NCI-H187 treated with DMSO at 0.1 percent for 48 hours (cell line): ENCODE measurements at regions not wholly inside any gene's neighbourhood (a gene's known extent, or its start where the extent isn't known, plus 50 kb on each side); places are given as distances from the start of the nearest gene placed in this dataset.

ENCODE experiments used
- DNase-seq: peaks from one replicate; lab custom pipeline; 2025; lab: John Stamatoyannopoulos, UW

DNA sequence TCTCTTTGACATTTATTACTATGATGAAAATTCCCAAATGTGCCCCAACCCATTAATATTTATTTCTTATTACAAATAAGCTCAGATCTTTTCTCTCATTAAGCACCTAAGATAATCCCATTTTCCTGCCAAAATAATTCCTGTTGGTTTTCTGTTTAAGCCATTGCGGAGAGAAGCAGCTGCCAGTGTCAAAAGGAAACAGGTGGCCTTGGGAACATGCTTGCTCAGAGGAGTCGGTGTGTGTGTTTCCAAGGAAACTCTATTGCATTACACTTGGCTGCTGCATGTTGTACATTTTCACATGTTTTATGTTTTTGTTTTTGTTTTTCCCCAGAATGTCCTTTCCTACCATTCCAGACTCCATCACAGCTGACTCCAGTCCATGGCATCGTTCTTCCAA, 56.4 kb downstream of the CD24 start:
- no peak for DNase-seq

DNA sequence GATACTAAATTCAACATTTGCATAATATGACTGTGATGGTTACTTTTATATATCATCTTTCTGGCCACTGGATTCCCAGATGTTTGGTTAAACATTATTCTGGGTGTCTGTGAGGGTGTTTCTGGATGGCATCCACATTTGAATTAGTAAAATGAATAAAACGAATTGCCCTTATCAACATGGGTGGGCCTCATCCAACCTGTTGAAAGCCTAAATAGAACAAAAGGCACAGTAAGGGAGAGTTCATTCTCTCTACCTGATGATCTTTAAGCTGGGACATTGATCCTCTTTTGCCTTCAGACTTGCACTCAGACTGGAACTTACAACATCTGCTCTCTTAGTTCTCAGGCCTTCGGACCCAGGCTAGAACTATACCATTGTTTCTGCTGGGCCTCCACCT, 57.6 kb downstream of the CD24 start:
- DNase-seq, result no peak

DNA sequence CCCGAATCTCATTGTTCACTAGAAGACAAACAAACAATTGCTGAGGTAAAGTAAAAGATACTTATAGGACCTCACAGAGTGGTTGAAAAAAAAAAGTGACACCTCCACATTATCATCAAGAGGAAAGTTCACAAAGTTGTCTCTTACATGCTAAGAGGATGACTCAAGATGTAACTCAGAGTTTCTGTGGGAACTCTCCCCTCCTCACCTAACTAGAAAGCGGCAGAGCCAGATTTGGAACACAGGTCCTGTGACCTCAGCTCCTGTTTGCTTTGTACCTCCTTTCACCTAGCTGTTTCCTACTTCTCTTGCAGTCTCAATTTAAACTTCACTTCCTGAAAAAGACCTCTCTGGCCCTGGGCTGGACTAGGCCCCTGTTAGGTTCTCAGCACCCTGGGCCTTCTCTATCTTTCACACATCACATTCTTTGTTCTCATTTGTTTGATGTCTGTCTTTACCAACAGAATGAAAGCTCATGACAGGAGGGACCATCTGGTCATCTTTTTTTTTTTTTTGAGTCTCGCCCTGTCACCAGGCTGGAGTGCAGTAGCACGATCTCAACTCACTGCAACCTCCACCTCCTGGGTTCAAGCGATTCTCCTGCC, 60.8 kb downstream of the CD24 start:
- DNase-seq, result no peak

DNA sequence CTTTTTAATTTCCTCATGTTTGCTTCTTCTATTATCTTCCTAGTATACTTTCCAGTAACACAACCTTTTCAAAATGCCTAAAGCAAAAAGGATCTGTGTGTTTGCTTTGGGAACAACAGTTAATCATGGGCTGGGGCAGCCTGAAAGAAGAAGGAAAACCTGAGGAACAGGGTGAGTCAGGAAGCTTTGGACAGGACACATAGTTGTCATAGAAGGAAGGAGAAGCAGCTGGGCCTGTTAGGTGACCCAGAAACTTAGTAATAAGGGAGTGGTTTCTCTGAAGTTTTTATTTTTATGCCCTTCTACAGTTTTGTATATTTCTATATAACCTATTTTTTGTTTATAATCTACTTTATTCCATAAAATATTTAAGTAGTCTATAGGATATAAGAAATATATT, 61.4 kb downstream of the CD24 start:
- DNase-seq, result no peak

DNA sequence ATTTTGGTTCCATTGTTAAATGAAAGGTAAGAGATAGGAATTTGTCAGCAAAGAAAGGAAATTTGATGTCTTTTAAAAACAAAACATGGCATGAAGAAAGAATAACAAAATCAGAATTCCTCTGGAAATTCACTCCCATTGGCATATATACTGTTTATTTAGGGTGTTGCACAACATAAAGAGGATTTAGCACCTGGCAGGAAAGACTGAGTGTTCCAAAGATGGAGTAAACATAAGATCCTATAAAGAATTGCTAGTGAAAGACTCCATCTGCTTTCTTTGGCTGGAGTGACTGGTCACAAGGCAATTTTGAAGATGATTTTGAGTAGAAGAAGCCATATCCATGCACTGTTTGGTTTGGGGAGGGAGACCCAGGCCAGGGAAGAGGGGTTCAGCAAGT, 62.4 kb downstream of the CD24 start:
- DNase-seq, result no peak

DNA sequence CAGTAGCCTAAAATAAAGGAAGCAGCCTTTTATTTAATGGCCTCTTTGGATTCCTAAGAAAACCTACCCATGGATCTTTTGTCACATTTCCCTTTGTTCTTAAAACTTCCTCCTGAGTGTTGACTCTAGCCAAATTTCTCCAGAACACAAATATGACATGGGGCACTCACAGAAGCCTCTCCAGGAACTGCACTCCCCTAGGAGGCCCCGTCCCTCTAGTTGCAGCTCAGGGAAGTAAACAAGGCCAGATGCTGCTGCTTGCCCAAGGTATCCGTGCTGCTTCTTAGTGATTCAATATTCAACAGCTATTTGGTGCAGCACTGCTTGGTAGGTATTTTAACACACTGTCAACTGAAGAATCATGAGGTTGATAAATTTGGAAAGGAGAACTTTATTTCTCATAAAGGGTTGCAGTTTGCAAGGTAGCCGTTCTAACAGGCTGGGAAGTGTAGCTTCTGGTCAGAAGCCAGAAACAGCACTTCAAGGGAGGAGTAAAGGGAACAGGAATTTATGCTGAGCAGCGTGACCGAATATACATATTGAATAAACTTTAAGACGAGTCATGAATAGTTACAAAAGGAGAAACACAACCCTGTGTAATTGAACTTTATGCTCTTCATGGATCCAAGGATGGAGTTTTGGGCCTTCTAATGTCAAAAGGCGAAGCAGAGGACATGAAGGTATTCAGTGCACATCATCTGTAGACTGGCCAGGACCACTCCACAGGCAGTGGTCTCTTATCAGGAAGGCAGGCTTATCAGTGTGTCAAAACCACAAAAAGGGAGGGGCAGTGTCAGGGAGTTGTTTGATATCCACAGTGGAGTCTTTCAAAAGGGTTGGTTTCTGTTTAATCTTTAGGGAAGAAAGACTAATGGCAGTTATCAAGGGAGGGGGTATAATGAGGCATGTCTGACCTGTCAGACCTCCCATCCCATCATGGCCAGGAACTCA, 63.3 kb downstream of the CD24 start:
- no peak for DNase-seq

DNA sequence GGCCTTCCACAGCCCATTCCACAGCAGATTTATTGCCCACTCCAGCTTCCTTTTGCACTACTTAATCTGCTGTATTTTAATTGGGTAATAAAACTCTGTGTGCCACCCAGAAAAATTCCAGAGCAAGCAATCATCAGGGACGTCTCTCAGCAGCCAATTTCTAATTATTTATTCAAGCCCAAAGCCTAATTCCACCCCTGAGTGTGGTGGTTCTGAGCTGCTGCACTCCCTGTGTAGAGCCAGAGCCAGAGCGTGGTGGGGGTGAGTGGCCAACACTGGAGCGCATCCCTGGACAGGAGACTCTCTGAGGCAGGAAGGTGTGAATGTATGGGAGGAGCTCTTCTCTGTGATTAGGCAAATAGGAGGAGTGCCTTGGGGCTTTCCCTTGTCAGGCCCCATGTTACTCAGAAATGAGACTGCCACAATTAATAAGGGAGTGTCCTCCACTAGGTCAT, 66.1 kb downstream of the CD24 start:
- no peak for DNase-seq

DNA sequence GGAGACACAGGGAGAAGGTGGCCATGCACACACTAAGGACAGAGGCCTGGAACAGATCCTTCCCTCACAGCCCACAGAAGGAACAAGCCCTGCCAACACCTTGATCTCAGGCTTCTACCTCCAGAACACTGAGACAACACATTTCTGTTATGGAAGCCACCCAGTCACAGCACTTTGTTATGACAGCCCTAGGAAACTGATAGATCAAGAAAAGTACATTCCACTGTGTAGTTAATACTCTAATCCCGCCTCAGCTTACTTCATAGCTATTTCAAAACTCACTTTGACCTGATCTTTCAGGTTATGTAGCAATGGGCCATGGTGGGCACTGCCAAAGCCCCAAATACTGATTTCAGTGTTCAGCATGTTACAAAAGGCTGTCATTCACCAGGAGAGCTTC, 66.8 kb downstream of the CD24 start:
- DNase-seq, result no peak

DNA sequence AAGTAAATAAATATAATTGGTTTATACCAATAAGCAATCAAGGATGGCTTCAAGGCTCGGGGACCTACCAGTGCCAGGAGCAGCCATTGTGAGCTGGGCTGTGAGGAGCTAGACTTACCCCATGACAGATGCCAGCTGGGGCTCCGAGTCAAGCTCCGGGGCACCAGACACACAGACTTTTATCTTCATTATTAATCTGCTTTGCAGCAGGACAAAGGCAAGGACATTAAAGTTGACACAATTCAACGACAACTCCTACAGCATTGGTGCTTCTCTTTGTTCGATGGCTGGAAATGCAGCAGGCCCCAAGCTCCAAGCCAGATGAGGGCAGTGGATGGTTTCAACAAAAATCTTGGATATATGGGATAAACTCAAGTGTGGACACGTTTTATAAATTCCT, 68.3 kb downstream of the CD24 start:
- no peak for DNase-seq

DNA sequence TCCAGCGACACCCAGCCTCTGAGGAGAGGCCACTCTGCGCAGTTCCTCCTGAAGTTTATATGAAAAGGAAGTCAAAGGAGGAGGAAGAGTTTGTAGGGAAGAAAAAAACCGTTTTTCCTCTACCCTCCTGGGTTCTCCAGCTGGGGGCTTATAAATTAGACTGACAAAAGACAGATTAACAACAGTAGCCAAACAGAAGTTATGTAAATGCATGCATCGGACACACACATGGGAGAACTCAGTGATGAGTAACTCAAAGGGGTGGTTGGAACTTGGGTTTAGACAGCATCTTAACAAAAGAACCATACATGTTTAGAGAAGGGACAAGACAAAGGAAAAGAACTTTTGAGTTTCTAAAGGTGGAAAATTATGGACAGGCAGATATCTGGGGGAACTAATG, 71.2 kb downstream of the CD24 start:
- no peak for DNase-seq

DNA sequence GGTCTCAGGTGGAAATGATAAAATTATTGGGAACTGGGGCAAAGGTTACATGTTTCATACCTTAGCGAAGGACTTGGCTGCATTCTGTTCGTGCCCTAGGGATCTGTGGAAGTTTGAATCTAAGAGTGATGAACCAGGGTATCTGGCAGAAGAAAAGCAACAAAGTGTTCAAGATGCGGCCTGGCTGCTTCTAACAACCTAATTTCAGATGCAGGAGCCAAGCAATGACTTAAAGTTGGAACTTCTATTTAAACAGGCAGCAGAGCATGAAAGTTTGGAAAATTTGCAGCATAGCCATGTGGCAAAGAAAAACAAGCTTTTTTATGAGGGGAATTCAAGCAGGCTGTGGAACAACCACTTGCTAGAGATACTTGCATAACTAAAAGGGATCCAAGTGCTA, 73.5 kb downstream of the CD24 start:
- no peak for DNase-seq

DNA sequence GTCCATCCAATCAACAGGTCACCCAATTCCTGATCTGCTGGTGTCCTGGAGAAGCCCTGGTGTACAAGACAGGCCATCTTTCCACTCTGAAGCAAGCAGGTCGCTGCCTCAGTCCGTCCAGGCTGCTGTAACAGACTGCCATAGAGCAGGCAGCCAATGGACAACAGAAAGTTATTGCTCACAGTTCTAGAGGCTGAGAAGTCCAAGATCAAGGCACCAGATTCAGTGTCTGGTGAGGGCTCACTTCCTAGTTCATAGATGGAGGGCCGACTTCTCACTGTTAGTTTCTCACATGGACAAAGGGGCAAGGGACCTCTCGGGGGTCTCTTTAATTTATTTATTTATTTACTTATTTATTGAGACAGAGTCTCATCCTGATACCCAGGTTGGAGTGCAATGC, 74.8 kb downstream of the CD24 start:
- DNase-seq, result no peak

DNA sequence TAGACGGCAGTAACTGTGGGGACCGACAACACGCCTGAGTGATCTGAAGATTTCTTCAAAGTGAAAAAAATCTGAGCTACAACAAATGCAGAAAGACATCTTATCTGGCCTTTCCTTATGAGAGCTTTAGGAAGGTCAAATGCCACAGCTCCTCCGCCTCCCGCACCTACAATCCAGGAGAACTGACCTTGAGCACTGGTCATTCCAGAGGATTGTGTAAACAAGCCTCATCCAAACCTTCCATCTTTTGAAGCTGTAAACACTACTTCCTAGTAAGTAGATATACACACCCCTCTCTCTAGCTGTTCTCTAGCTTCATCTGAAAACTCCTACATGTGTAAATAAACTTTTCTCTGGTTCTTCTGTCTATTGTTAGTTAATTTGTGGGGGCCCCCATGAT, 76.9 kb downstream of the CD24 start:
- no peak for DNase-seq

DNA sequence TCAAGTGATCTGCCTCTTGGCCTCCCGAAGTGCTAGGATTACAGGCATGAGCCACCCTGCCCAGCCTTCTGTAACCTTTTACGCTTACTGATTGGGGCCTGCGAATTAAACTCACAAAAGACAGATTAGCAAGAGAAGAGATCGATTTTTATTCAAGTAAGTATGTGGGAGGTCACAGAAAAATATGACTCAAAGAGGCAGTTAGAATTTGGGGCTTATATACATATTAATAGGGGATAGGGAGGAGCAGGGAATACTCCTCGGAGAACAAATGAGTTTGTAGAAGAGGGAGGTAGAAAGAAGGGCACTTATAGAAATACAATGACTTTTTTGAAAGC, 78.9 kb downstream of the CD24 start:
- no peak for DNase-seq

DNA sequence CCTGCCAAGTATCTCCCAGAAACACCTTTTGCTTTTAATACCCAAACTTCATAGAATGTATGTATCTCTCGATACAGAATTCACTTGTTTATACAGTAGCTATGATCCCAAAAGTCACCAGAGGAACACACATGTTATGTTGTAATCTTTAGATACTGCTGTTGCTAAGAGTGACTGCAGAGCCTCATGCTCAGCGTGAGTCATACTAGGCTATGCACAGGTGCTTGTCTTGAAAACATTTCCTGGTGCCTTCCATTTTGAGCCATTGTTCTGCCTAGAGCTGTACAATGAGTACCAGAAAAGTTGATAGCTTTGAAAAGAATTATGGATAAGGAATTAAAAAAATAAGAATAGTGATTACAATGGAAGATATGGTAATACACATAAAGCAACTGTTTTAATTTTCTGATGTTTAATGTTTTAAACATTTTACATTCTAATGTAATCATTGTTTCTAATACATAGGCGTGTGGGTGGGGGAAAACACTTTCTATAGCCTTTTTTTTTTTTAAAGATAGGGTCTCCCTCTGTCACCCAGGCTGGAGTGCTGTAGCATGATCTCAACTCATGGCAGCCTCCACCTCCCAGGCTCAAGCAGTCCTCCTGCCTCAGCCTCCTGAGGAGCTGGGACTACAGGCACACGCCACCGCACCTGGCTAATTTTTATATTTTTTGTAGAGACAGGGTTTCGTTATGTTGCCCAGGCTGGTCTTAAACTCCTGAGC, 79.4 kb downstream of the CD24 start:
- no peak for DNase-seq

DNA sequence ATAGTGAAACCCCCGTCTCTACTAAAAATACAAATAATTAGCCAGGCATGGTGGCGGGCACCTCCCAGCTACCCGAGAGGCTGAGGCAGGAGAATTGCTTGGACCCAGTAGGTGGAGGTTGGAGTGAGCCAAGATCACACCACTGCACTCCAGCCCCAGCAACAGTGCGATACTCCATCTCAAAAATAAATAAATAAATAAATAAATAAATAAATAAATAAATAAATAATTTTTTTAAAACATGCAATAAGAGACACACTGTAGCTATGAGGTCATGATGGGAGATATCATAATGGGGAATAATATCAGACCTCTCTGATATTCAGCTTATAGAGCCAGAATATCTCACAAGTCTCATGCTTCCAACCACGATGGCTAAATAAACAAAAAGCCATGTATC, 82.3 kb downstream of the CD24 start:
- DNase-seq, result no peak

DNA sequence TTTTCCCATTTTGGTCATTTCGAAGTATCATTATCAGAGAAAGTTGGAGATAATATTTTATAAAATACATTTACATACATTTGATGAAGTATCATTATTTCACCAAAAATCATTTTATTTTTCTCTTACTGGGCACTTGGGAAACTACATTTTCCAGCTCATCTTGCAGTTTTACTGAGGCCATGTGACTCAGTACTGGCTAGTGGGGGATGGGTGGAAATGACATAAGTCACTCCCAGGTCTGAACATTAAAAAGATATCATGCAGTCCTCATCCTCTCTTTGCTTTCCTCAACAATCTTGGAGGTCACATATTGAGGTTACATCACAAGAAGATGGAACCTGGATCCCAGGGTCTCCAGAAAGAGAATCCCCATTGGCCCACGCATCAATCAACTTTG, 84.1 kb downstream of the CD24 start:
- no peak for DNase-seq

DNA sequence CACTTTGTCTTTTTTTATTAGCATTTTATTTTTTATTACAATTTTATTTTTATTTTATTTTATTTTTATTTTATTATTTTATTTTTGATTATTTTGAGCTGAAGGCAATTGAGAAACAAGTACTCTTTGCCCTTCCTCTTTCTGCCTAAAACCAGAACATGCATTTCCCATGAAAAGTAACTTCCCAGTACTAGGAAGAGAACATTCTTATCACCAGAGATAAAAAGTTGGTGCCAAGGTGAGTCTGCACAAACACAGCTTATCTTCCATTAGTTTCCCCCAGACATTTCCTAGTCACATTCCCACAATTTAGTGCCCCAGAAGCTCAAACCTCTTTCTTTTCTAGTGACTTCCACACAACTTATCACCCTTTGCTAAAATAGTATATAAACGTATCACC, 84.8 kb downstream of the CD24 start:
- DNase-seq, result no peak

DNA sequence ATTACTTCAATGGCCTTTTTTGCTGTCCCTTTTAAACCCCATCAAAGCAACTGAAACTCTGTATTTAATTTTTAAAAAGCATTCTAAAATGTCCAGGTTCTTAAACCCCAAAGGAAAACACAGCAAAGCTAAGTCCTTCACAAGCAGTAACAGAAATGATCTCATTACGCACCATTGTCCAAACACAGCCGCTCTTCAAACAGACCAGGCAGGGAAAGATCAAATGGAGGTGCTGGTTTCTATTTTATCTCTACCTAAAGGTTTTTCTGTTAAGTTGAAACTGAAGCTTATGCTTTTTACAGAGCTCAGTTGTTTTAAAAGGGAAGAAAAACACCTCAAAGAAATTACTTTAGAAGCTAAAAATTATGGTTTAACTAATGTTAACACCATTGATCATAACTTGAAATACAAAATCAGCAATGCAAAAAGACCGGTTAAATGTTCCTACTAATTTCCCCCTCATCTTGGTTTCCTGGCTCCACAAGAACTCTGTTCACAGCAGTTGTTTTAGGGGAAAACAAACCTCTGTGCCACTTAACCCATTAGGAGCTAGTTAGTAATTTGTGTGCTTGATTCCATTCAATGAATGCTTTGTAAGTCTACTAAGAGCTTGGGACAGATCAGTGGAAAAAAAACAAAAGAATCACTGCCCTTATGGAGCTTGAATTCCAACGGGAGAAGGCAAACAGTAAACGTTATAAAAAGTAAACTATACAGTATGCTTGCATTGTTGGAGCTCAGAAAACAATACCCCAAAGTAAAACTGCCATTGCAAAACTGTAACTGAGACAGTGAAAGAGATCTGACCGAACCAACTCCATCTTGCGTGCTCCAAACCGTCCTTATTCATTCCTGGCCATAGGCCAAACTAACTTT, 87.4 kb downstream of the CD24 start:
- DNase-seq, result no peak

DNA sequence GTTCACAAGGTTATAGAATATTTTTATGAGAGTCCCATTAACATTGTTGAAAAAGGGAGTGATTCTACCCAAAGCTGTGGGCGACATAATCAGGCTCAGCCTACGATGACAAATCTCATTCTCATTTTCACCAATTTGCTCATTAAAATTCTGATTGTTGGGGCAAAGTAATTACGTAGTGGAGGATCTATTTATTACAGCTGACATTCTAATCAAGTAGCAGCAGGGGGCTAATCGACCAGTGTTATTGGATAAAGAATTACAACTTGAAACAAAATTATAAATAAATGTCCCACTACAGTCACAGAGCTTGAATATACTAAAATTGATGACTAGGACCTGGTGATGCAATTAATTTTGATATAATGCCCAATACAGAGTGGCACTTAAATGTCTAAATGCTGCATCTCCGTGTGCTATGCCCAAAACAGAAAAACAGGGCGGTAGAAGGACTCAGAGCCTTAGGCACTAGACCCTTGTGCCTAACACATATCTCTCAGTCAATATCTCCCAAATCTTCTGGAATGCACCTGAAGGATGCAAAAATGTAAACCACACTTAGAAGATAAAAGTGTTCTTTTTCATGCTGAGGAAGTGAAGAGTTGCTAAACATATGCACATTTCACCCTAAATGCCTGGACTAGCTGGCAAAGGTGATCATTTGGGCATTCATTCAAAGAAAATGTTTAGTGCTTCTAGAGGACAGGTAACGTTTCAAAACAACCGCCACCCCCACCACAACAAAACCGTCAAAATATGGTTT, 88.3 kb downstream of the CD24 start:
- DNase-seq, result no peak

DNA sequence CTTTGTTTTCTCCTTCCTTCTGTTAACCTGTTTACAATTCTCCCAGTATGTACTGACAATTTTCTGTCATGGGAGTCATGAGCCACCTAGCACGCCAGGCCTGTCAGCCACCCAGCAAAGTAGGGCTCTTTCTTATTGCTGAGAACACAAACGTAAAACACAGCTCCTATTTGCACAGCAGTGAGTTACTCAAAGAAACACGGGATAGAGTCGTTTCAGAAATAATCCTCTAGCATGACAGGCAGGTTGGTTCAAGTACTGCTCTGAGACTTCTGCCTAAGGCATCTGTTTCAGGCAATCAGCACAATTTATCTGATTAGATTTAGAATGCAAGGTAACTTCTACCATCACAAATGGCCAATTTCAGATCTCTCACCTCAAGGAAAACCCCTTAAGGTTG, 88.8 kb downstream of the CD24 start:
- DNase-seq, result no peak
